Progenitor cell of endocrine pancreas (in vitro differentiated cells): ENCODE measurements at regions not wholly inside any gene's neighbourhood (a gene's known extent, or its start where the extent isn't known, plus 50 kb on each side); places are given as distances from the start of the nearest gene placed in this dataset.

Source experiments
- DNase-seq: peaks from one replicate; pipeline ENCODE4 v3.0.0; 2021; ENCODE audit warnings: low spot score; ENCODE audit not compliant: unreplicated experiment
- H3K27ac Mint-ChIP-seq: 2 replicates; pipeline ENCODE4 v1.8.0; 2021; ENCODE audit warnings: mild to moderate bottlenecking, moderate library complexity, mixed read lengths
- H3K27me3 Mint-ChIP-seq: 2 replicates; pipeline ENCODE4 v1.8.0; 2021; ENCODE audit warnings: mixed read lengths
- H3K36me3 Mint-ChIP-seq: 2 replicates; pipeline ENCODE4 v1.8.0; 2022; ENCODE audit warnings: mixed read lengths; ENCODE audit not compliant: insufficient read depth
- H3K4me1 Mint-ChIP-seq: 2 replicates; pipeline ENCODE4 v1.8.0; 2021; ENCODE audit warnings: low read depth, mixed read lengths
- H3K4me3 Mint-ChIP-seq: 2 replicates; pipeline ENCODE4 v1.8.0; 2021; ENCODE audit warnings: low read depth, mild to moderate bottlenecking, moderate library complexity, mixed read lengths
- H3K9me3 Mint-ChIP-seq: 2 replicates; pipeline ENCODE4 v1.8.0; 2021; ENCODE audit warnings: low read depth, mixed read lengths
- TF ChIP-seq, protein P1 (sequence below): fragments of 200-600 bp; sonication (generic); IDR thresholded peaks from one replicate; pipeline ENCODE4 v1.5.0; 2021; ENCODE audit warnings: antibody characterized with exemption, mild to moderate bottlenecking; ENCODE audit not compliant: unreplicated experiment

DNA sequence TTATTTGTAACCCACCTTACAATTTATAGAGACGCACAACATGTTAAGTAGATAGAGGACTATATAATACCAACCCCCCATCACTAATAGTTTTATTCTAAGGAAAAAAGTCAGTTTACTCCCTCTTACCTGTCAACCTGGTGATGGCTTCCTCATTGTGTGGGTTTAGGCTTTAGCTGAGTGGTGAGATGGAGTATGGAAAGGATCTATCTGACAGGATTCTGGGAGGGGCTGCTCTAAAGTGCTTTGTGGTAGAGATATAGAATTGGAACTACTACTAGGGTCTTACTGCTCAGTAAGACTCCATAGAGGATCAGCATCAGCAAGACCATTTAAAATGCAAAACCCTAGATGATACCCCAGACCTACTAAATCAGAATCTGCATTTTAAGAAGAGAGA is 82.1 kb upstream of the IFNE start:
- Mint-ChIP-seq H3K9me3 (no peaks in the 10 kb centered on the region), H3K27me3 (no peaks in the 10 kb centered on the region), H3K4me1 (peaks cover 10% of the 10 kb centered on the region), H3K4me3 (no peak overlapping the region), H3K27ac (no peak overlapping the region), H3K36me3 (no peaks in the 10 kb centered on the region)
- TF ChIP-seq, protein P1, sequence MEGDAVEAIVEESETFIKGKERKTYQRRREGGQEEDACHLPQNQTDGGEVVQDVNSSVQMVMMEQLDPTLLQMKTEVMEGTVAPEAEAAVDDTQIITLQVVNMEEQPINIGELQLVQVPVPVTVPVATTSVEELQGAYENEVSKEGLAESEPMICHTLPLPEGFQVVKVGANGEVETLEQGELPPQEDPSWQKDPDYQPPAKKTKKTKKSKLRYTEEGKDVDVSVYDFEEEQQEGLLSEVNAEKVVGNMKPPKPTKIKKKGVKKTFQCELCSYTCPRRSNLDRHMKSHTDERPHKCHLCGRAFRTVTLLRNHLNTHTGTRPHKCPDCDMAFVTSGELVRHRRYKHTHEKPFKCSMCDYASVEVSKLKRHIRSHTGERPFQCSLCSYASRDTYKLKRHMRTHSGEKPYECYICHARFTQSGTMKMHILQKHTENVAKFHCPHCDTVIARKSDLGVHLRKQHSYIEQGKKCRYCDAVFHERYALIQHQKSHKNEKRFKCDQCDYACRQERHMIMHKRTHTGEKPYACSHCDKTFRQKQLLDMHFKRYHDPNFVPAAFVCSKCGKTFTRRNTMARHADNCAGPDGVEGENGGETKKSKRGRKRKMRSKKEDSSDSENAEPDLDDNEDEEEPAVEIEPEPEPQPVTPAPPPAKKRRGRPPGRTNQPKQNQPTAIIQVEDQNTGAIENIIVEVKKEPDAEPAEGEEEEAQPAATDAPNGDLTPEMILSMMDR = no peak
- DNase-seq = no peak

- no peak overlapping the region for H3K4me3 Mint-ChIP-seq
Observed at GRCh38 chr9:21565155-21565554, 83.0 kb upstream of the IFNE start.

GRCh38 chr9:21567926-21568325 is 85.8 kb upstream of the IFNE start:
- Mint-ChIP-seq H3K9me3 (no peaks in the 10 kb centered on the region), H3K27me3 (no peaks in the 10 kb centered on the region), H3K36me3 (no peaks in the 10 kb centered on the region), H3K27ac (no peak overlapping the region), H3K4me3 (no peak overlapping the region), H3K4me1 (peaks cover 2% of the 10 kb centered on the region)
- DNase-seq = no peak
- TF ChIP-seq, protein P1 = no peak

More at GRCh38 chr9:21565155-21565554, 83.0 kb upstream of the IFNE start:
- H3K36me3 Mint-ChIP-seq = no peaks in the 10 kb centered on the region
- H3K9me3 Mint-ChIP-seq = no peaks in the 10 kb centered on the region
- H3K4me1 Mint-ChIP-seq = peaks cover 8% of the 10 kb centered on the region
- TF ChIP-seq, protein P1 = no peak
- H3K27me3 Mint-ChIP-seq = no peaks in the 10 kb centered on the region
- no peak for DNase-seq
- no peak overlapping the region for H3K27ac Mint-ChIP-seq

DNA sequence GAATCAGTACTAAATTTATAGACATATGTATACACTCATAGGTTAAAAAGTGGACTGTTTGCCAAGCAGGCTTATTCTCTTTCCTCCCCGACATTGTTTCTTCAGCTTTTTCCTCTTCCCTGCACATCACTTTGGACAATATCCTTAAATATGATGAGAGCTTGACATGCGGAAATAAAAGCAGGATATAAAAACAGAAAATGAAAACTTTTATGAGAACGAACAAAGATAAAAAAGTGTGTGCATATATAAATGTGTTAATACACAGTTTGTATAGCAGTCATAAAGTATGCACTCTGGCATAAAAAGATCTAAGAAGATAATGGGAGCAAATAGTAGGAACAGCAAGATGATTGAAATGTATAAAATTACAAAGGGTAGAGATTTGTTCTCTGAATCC is 86.4 kb upstream of the IFNE start:
- Mint-ChIP-seq H3K36me3 (no peaks in the 10 kb centered on the region), H3K9me3 (no peaks in the 10 kb centered on the region), H3K27ac (no peak overlapping the region), H3K4me1 (peaks cover 2% of the 10 kb centered on the region), H3K27me3 (no peaks in the 10 kb centered on the region), H3K4me3 (no peak overlapping the region)
- TF ChIP-seq, protein P1 = no peak
- no peak for DNase-seq

GRCh38 chr9:21569721-21570120 is 87.6 kb upstream of the IFNE start:
- TF ChIP-seq, protein P1 = no peak
- H3K27ac Mint-ChIP-seq = no peak overlapping the region
- no peaks in the 10 kb centered on the region for H3K27me3 Mint-ChIP-seq
- H3K36me3 Mint-ChIP-seq = no peaks in the 10 kb centered on the region
- DNase-seq = no peak
- no peaks in the 10 kb centered on the region for H3K9me3 Mint-ChIP-seq
- H3K4me1 Mint-ChIP-seq = peaks cover 2% of the 10 kb centered on the region
- no peak overlapping the region for H3K4me3 Mint-ChIP-seq
